Effector memory CD4-positive, alpha-beta T cell (primary cell): ENCODE measurements at regions not wholly inside any gene's neighbourhood (a gene's known extent, or its start where the extent isn't known, plus 50 kb on each side); places are given as distances from the start of the nearest gene placed in this dataset.
"Not testable (repeated sequence)": the region's sequence is repeated elsewhere in the genome, so short reads cannot be mapped to it uniquely, and the experiment has no call there.

Experiments
- DNase-seq, 3 donors: peaks; one replicate each; pipeline ENCODE4 v3.0.0-alpha.2; 2020
- H3K27ac ChIP-seq: 2 replicates; pipeline ENCODE4 v1.7.0; 2013; ENCODE audit warnings: mild to moderate bottlenecking, low read length, moderate library complexity; ENCODE audit not compliant: insufficient read depth, poor library complexity, severe bottlenecking
- H3K27me3 ChIP-seq: replicated peaks from 2 replicates; pipeline ENCODE4 v1.7.0; 2013; ENCODE audit warnings: mild to moderate bottlenecking, low read length; ENCODE audit not compliant: insufficient read depth, control insufficient read depth, poor library complexity, severe bottlenecking
- H3K36me3 ChIP-seq: 2 replicates; pipeline ENCODE4 v1.7.0; 2013; ENCODE audit warnings: mild to moderate bottlenecking, low read length, moderate library complexity; ENCODE audit not compliant: control insufficient read depth, insufficient read depth
- H3K4me1 ChIP-seq: 2 replicates; pipeline ENCODE4 v1.7.0; 2013; ENCODE audit warnings: low read length, mild to moderate bottlenecking; ENCODE audit not compliant: control insufficient read depth, insufficient read depth, poor library complexity, severe bottlenecking
- H3K4me3 ChIP-seq: 2 replicates; pipeline ENCODE4 v1.7.0; 2013; ENCODE audit warnings: low read length, low read depth, mild to moderate bottlenecking; ENCODE audit not compliant: insufficient read depth, poor library complexity, severe bottlenecking
- H3K9me3 ChIP-seq: 2 replicates; pipeline ENCODE4 v1.7.0; 2013; ENCODE audit warnings: mild to moderate bottlenecking, low read length, moderate library complexity; ENCODE audit not compliant: control insufficient read depth

GRCh38 chr5:99239826-99240360 is 311.1 kb upstream of the CHD1 start:
- no peak for DNase-seq
- Histone ChIP-seq H3K4me1 (no peaks in the 10 kb centered on the region), H3K9me3 (no peaks in the 10 kb centered on the region), H3K27me3 (no peaks in the 10 kb centered on the region), H3K36me3 (no peaks in the 10 kb centered on the region), H3K4me3 (no peak overlapping the region), H3K27ac (no peak overlapping the region)

DNA sequence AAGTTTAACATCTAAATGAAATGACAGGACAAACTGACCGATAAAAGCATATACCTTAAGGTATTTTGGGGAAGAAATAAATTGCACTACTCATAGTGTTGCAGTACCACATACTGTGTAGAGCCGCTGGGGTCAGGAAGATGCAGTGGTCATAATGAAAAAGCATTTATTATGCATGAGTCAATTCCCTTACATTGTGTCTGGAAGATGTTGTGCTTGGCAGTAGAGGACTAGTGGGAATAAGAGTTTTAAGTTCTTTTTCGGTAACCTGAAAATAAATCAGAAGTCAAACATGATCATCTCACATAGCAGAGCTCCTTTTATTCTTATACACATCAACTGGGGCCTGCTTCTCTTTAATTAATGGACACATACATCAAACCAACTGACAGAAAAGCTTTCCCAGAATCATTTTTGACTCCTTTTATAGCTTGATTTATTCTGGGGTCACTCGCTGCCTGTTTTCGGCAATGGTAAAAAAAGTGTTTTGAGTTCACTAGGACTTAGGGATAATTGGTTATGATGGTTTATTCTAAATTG is 262.5 kb upstream of the CHD1 start:
- H3K4me3 ChIP-seq: no peak overlapping the region
- no peaks in the 10 kb centered on the region for H3K9me3 ChIP-seq
- H3K27ac ChIP-seq: no peak overlapping the region
- no peaks in the 10 kb centered on the region for H3K4me1 ChIP-seq
- DNase-seq: no peak
- H3K27me3 ChIP-seq: no peaks in the 10 kb centered on the region
- H3K36me3 ChIP-seq: no peaks in the 10 kb centered on the region

- no peaks in the 10 kb centered on the region for H3K4me1 ChIP-seq
- no peaks in the 10 kb centered on the region for H3K9me3 ChIP-seq
- H3K27ac ChIP-seq: no peak overlapping the region
- no peaks in the 10 kb centered on the region for H3K36me3 ChIP-seq
- no peaks in the 10 kb centered on the region for H3K27me3 ChIP-seq
- no peak for DNase-seq
- no peak overlapping the region for H3K4me3 ChIP-seq
Measured at GRCh38 chr5:99187611-99188010, 258.8 kb upstream of the CHD1 start.

- H3K9me3 ChIP-seq: no peaks in the 10 kb centered on the region
- H3K27me3 ChIP-seq: no peaks in the 10 kb centered on the region
- DNase-seq: no peak
Measured at GRCh38 chr5:99179206-99179605, 250.4 kb upstream of the CHD1 start.

GRCh38 chr5:99177796-99178195 is 249.0 kb upstream of the CHD1 start:
- Histone ChIP-seq H3K27ac (no peak overlapping the region), H3K4me1 (no peaks in the 10 kb centered on the region), H3K27me3 (no peaks in the 10 kb centered on the region), H3K4me3 (no peak overlapping the region), H3K9me3 (no peaks in the 10 kb centered on the region), H3K36me3 (no peaks in the 10 kb centered on the region)
- DNase-seq: no peak

More at GRCh38 chr5:99179206-99179605, 250.4 kb upstream of the CHD1 start:
- Histone ChIP-seq H3K4me1 (no peaks in the 10 kb centered on the region), H3K4me3 (no peak overlapping the region), H3K36me3 (no peaks in the 10 kb centered on the region), H3K27ac (no peak overlapping the region)

DNA sequence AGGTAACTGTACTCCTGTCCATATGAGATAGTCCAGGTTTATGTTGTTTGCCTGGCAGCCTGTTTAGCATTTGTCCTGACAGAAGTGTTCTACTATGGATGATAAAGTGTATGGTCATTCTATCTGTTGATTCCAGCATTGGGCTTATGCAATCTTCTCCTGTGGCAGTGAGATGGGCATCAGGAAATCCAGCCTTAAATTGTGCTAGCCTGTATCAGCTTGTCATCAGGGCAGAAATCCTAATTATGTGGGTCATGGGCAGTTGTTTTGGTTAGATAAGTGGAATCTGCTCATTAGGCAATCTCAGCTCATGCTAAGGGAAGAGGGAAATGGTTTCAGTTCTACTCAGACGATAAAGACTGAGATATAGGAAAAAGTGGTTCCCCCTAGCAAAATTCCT is 247.4 kb upstream of the CHD1 start:
- Histone ChIP-seq H3K4me1 (no peaks in the 10 kb centered on the region), H3K27ac (no peak overlapping the region), H3K4me3 (no peak overlapping the region), H3K27me3 (no peaks in the 10 kb centered on the region), H3K36me3 (no peaks in the 10 kb centered on the region), H3K9me3 (no peaks in the 10 kb centered on the region)
- no peak for DNase-seq

- no peaks in the 10 kb centered on the region for H3K36me3 ChIP-seq
- no peaks in the 10 kb centered on the region for H3K27me3 ChIP-seq
- no peak overlapping the region for H3K27ac ChIP-seq
- H3K4me1 ChIP-seq: no peaks in the 10 kb centered on the region
- H3K9me3 ChIP-seq: no peaks in the 10 kb centered on the region
- no peak for DNase-seq
- H3K4me3 ChIP-seq: no peak overlapping the region
Measured at GRCh38 chr5:99169309-99169708, 240.5 kb upstream of the CHD1 start.

- not testable (repeated sequence) for H3K9me3 ChIP-seq, H3K4me3 ChIP-seq, DNase-seq, H3K27me3 ChIP-seq, H3K27ac ChIP-seq, H3K4me1 ChIP-seq, H3K36me3 ChIP-seq
Measured at GRCh38 chr5:99161538-99161937, 232.7 kb upstream of the CHD1 start.

DNA sequence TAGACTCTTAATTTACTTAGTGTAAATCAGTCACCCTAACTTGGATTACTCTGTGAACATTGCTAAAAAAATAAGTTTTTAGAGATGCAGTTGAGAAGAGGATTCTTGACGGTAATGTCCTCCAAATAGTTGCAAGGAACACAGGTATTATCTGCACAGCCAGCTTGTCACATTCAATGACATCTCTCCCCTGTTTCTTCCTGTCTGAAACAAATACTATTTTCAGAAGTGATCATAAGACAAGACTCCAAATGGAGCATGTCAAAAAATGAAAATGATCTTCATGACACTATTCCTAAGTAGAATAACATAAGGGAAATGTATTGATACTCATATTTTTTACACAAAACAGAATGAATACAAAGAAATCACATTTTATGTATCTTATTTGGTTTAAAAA is 227.9 kb upstream of the CHD1 start:
- Histone ChIP-seq H3K4me1 (no peaks in the 10 kb centered on the region), H3K27ac (no peak overlapping the region), H3K4me3 (no peak overlapping the region), H3K27me3 (no peaks in the 10 kb centered on the region), H3K36me3 (no peaks in the 10 kb centered on the region), H3K9me3 (no peaks in the 10 kb centered on the region)
- DNase-seq: no peak

GRCh38 chr5:99143283-99143795 is 214.5 kb upstream of the CHD1 start:
- H3K27ac ChIP-seq, H3K4me3 ChIP-seq, H3K27me3 ChIP-seq, H3K9me3 ChIP-seq, DNase-seq, H3K4me1 ChIP-seq, H3K36me3 ChIP-seq: not testable (repeated sequence)
